NOMO-1 (cell line): ENCODE measurements at regions not wholly inside any gene's neighbourhood (a gene's known extent, or its start where the extent isn't known, plus 50 kb on each side); places are given as distances from the start of the nearest gene placed in this dataset.
"Not testable (repeated sequence)": the region's sequence is repeated elsewhere in the genome, so short reads cannot be mapped to it uniquely, and the experiment has no call there.

Experiments
- DNase-seq, 2 experiments: peaks; one replicate each; lab custom pipeline; 2025; ENCODE audit not compliant: unreplicated experiment in 2 of 2; lab: John Stamatoyannopoulos, UW

GRCh38 chr1:105072446-105072845 lies 1322.7 kb downstream of the AMY1C start:
- no peak for DNase-seq

GRCh38 chr1:105072850-105073249 lies 1323.2 kb downstream of the AMY1C start:
- no peak for DNase-seq

GRCh38 chr1:105073660-105074059 lies 1324.0 kb downstream of the AMY1C start:
- no peak for DNase-seq

GRCh38 chr1:105083611-105084010 lies 1333.9 kb downstream of the AMY1C start:
- DNase-seq, result no peak

- no peak for DNase-seq
Measured at GRCh38 chr1:105087506-105087905, 1337.8 kb downstream of the AMY1C start.

- DNase-seq, result no peak
Measured at GRCh38 chr1:105088166-105088565, 1338.5 kb downstream of the AMY1C start.

GRCh38 chr1:105093893-105094292 lies 1344.2 kb downstream of the AMY1C start:
- DNase-seq, result not testable (repeated sequence)

- no peak for DNase-seq
Measured at GRCh38 chr1:105100102-105100501, 1350.4 kb downstream of the AMY1C start.

GRCh38 chr1:105101261-105101660 lies 1351.6 kb downstream of the AMY1C start:
- DNase-seq, result no peak

- no peak for DNase-seq
Measured at GRCh38 chr1:105102371-105102770, 1352.7 kb downstream of the AMY1C start.

GRCh38 chr1:105122041-105122440 lies 1372.3 kb downstream of the AMY1C start:
- DNase-seq, result no peak

- DNase-seq, result no peak
Measured at GRCh38 chr1:105137543-105138457, 1388.1 kb downstream of the AMY1C start.

- DNase-seq, result no peak
Measured at GRCh38 chr1:105138458-105138893, 1388.8 kb downstream of the AMY1C start.

GRCh38 chr1:105172788-105173187 lies 1423.1 kb downstream of the AMY1C start:
- DNase-seq, result no peak

- DNase-seq, result no peak
Measured at GRCh38 chr1:105180789-105181188, 1431.1 kb downstream of the AMY1C start.

GRCh38 chr1:105204836-105205371 lies 1455.2 kb downstream of the AMY1C start:
- no peak for DNase-seq

- DNase-seq, result no peak
Measured at GRCh38 chr1:105208581-105208980, 1458.9 kb downstream of the AMY1C start.

GRCh38 chr1:105210747-105211146 lies 1461.0 kb downstream of the AMY1C start:
- no peak for DNase-seq

- no peak for DNase-seq
Measured at GRCh38 chr1:105231378-105231777, 1481.7 kb downstream of the AMY1C start.

- DNase-seq, result no peak
Measured at GRCh38 chr1:105243411-105243810, 1493.7 kb downstream of the AMY1C start.

- no peak for DNase-seq
Measured at GRCh38 chr1:105243969-105244368, 1494.3 kb downstream of the AMY1C start.

- no peak for DNase-seq
Measured at GRCh38 chr1:105254906-105255305, 1505.2 kb downstream of the AMY1C start.
